IMR-90 (cell line): ENCODE measurements at regions not wholly inside any gene's neighbourhood (a gene's known extent, or its start where the extent isn't known, plus 50 kb on each side); places are given as distances from the start of the nearest gene placed in this dataset.

Source experiments
- ATAC-seq: fragments of 200-7000 bp; cut with Tn5 transposase; 2 replicates; pipeline ENCODE4 v1.9.1; 2020; ENCODE audit warnings: low read depth, mild to moderate bottlenecking, moderate library complexity
- BruUV-seq: library from RNA; stranded (reverse); fragments of 400-500 nt; replicated peaks from 2 replicates; lab custom pipeline; 2021; lab: Mats Ljungman, UMichigan
- CTCF ChIA-PET: fragments of 300-600 bp; formaldehyde crosslinking; extraction: SDS; loops from one replicate; lab custom pipeline; 2021; ENCODE audit warnings: antibody characterized with exemption; lab: Yijun Ruan, JAX
- POLR2A ChIA-PET: fragments of 300-600 bp; sonication (Branson Sonifier 250); formaldehyde crosslinking; loops from one replicate; lab custom pipeline; 2022; ENCODE audit warnings: antibody characterized with exemption; ENCODE audit not compliant: unreplicated experiment; lab: Charles Lee
- DNase-seq: peaks from one replicate; pipeline ENCODE4 v3.0.0; 2013
- H2AFZ ChIP-seq: replicated peaks from 2 replicates; pipeline ENCODE3; 2013; ENCODE audit warnings: low read length, mild to moderate bottlenecking; ENCODE audit not compliant: poor library complexity
- H2AK5ac ChIP-seq: 2 replicates; pipeline ENCODE4 v1.6.1; 2013; ENCODE audit warnings: low read depth, low read length, inconsistent platforms
- H2AK9ac ChIP-seq: replicated peaks from 2 replicates; pipeline ENCODE3; 2013; ENCODE audit warnings: mild to moderate bottlenecking, low read depth, low read length, moderate library complexity; ENCODE audit not compliant: poor library complexity
- H2BK120ac ChIP-seq: 2 replicates; pipeline ENCODE4 v1.6.1; 2013; ENCODE audit warnings: low read depth, low read length, inconsistent platforms
- H2BK15ac ChIP-seq: 3 replicates; pipeline ENCODE4 v1.6.1; 2013; ENCODE audit warnings: low read depth, low read length, inconsistent platforms
- H2BK20ac ChIP-seq: 2 replicates; pipeline ENCODE4 v1.6.1; 2013; ENCODE audit warnings: low read depth, mild to moderate bottlenecking, inconsistent platforms, low read length, moderate library complexity
- H2BK5ac ChIP-seq: 2 replicates; pipeline ENCODE4 v1.6.1; 2013; ENCODE audit warnings: mild to moderate bottlenecking, low read depth, low read length, inconsistent platforms; ENCODE audit not compliant: poor library complexity, severe bottlenecking
- H3K14ac ChIP-seq: replicated peaks from 2 replicates; pipeline ENCODE4 v1.6.1; 2013; ENCODE audit warnings: low read depth, low read length, inconsistent platforms
- H3K18ac ChIP-seq: 2 replicates; pipeline ENCODE4 v1.6.1; 2013; ENCODE audit warnings: low read depth, low read length, control low read depth
- H3K23ac ChIP-seq: 2 replicates; pipeline ENCODE4 v1.6.1; 2013; ENCODE audit warnings: low read depth, low read length, inconsistent platforms
- H3K27ac ChIP-seq: 2 replicates; pipeline ENCODE4 v1.5.1; 2013; ENCODE audit warnings: mild to moderate bottlenecking, control low read depth, low read length; ENCODE audit not compliant: insufficient read depth
- H3K27me3 ChIP-seq: 2 replicates; pipeline ENCODE4 v1.6.1; 2013; ENCODE audit warnings: low read length; ENCODE audit not compliant: control insufficient read depth, insufficient read depth
- H3K36me3 ChIP-seq: 2 replicates; pipeline ENCODE4 v1.6.1; 2013; ENCODE audit warnings: low read length, mixed read lengths; ENCODE audit not compliant: control insufficient read depth, insufficient read depth
- H3K4ac ChIP-seq: 2 replicates; pipeline ENCODE4 v1.6.1; 2013; ENCODE audit warnings: low read depth, low read length, inconsistent platforms
- H3K4me1 ChIP-seq: 2 replicates; pipeline ENCODE4 v1.6.1; 2013; ENCODE audit warnings: low read length, mixed read lengths; ENCODE audit not compliant: control insufficient read depth, insufficient read depth
- H3K4me2 ChIP-seq: 2 replicates; pipeline ENCODE4 v1.6.1; 2013; ENCODE audit warnings: low read depth, mild to moderate bottlenecking, control low read depth, low read length, moderate library complexity
- H3K4me3 ChIP-seq: 2 replicates; pipeline ENCODE4 v1.5.1; 2013; ENCODE audit warnings: low read depth, mild to moderate bottlenecking, control low read depth, low read length, moderate library complexity; ENCODE audit not compliant: insufficient read depth
- H3K56ac ChIP-seq: 2 replicates; pipeline ENCODE4 v1.6.1; 2013; ENCODE audit warnings: low read length, inconsistent platforms; ENCODE audit not compliant: insufficient read depth; ENCODE audit errors: extremely low read depth
- H3K79me1 ChIP-seq, 2 experiments: 2 replicates each; pipeline ENCODE4 v1.6.1; 2013; ENCODE audit warnings: low read length in 2 of 2, inconsistent platforms in 1 of 2, low read depth in 1 of 2
- H3K9ac ChIP-seq: 2 replicates; pipeline ENCODE4 v1.6.1; 2013; ENCODE audit warnings: low read depth, low read length, control low read depth
- H3K9me1 ChIP-seq: 2 replicates; pipeline ENCODE4 v1.6.1; 2013; ENCODE audit warnings: low read length, inconsistent platforms; ENCODE audit not compliant: insufficient read depth
- H3K9me3 ChIP-seq: 2 replicates; pipeline ENCODE4 v1.6.1; 2013; ENCODE audit warnings: low read length; ENCODE audit not compliant: control insufficient read depth, insufficient read depth
- H4K20me1 ChIP-seq: 2 replicates; pipeline ENCODE4 v1.6.1; 2013; ENCODE audit warnings: low read length, inconsistent platforms; ENCODE audit not compliant: insufficient read depth
- H4K5ac ChIP-seq: 2 replicates; pipeline ENCODE4 v1.6.1; 2013; ENCODE audit warnings: mild to moderate bottlenecking, low read depth, low read length, control low read depth
- H4K8ac ChIP-seq, 2 experiments: 2 replicates each; pipeline ENCODE4 v1.6.1; 2013; ENCODE audit warnings: low read depth in 2 of 2, low read length in 2 of 2, control low read depth in 1 of 2, inconsistent platforms in 1 of 2
- H4K91ac ChIP-seq: 2 replicates; pipeline ENCODE4 v1.6.1; 2013; ENCODE audit warnings: low read depth, low read length, inconsistent platforms; ENCODE audit not compliant: insufficient read depth
- BHLHE40 ChIP-seq: fragments of 150-350 bp; IDR thresholded peaks from 2 replicates; pipeline ENCODE4 v1.6.1; 2016; ENCODE audit warnings: mild to moderate bottlenecking, low read depth, low read length
- CEBPB ChIP-seq: IDR thresholded peaks from 2 replicates; pipeline ENCODE4 v1.6.1; 2012; ENCODE audit warnings: low read depth, low read length, improper control_type of control experiment
- FOS ChIP-seq: fragments of 150-350 bp; IDR thresholded peaks from 2 replicates; pipeline ENCODE4 v1.6.1; 2016; ENCODE audit warnings: low read depth, low read length
- MAFK ChIP-seq: IDR thresholded peaks from 2 replicates; pipeline ENCODE4 v1.6.1; 2012; ENCODE audit warnings: low read depth, low read length, improper control_type of control experiment
- NFE2L2 ChIP-seq: fragments of 150-350 bp; IDR thresholded peaks from 2 replicates; pipeline ENCODE4 v1.6.1; 2016; ENCODE audit warnings: low read depth, mild to moderate bottlenecking, low read length
- POLR2A ChIP-seq: IDR thresholded peaks from 2 replicates; pipeline ENCODE4 v1.6.1; 2012; ENCODE audit warnings: mild to moderate bottlenecking, low read depth, low read length
- RAD21 ChIP-seq: IDR thresholded peaks from 2 replicates; pipeline ENCODE4 v1.6.1; 2012; ENCODE audit warnings: low read length, improper control_type of control experiment
- RCOR1 ChIP-seq: IDR thresholded peaks from 2 replicates; pipeline ENCODE4 v1.6.1; 2012; ENCODE audit warnings: mild to moderate bottlenecking, low read length, improper control_type of control experiment; ENCODE audit not compliant: insufficient replicate concordance
- RFX5 ChIP-seq: IDR thresholded peaks from 2 replicates; pipeline ENCODE4 v1.8.0; 2012; ENCODE audit warnings: low read depth, mild to moderate bottlenecking, low read length, moderate library complexity
- SMC3 ChIP-seq: fragments of 150-350 bp; IDR thresholded peaks from 2 replicates; pipeline ENCODE4 v1.6.1; 2016; ENCODE audit warnings: low read depth, mild to moderate bottlenecking, antibody characterized with exemption, low read length, moderate library complexity
- dilution Hi-C: fragments of 300-500 bp; cut with HindIII; formaldehyde crosslinking; loops from one replicate; pipeline ENCODE4 v1.14.3; 2018; ENCODE audit warnings: low sequenced_read_pairs; ENCODE audit not compliant: unreplicated experiment
- in situ Hi-C: fragments of 300-500 bp; cut with MboI; formaldehyde crosslinking; loops from 3 replicates; pipeline ENCODE4 v1.14.3; 2019; ENCODE audit warnings: low sequenced_read_pairs, inconsistent platforms, mixed read lengths
- intact Hi-C: fragments of 100-400 bp; cut with micrococcal nuclease; formaldehyde crosslinking; loops from 2 replicates; pipeline ENCODE4 v1.10.0; 2022
- TF ChIP-seq, protein P1 (sequence below): fragments of 150-350 bp; IDR thresholded peaks from 2 replicates; pipeline ENCODE4 v1.6.1; 2016; ENCODE audit warnings: low read depth, mild to moderate bottlenecking, low read length, moderate library complexity, borderline replicate concordance
- TF ChIP-seq, protein P2 (sequence below): conservative IDR thresholded peaks from 2 replicates; pipeline ENCODE4 v1.5.1; 2012; ENCODE audit warnings: mild to moderate bottlenecking, low read depth, low read length, improper control_type of control experiment

DNA sequence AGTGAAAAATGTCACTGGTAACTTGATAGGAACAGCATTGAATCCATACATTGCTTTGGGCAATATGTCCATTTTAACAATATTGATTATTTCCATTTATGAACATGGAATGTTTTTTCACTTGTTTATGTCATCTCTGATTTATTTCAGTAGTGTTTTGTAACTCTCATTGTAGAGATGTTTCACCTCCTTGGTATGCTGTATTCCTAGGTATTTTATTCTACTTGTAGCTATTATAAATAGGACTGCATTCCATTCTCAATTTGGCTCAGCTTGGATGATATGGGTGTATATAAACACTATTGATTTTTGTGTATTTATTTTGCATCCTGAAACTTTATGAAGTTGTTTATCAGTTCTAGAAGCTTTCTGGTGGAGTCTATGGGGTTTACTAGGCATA is 730.3 kb downstream of the DOK5 start:
- BruUV-seq: no TSS peak
- Histone ChIP-seq H2AK5ac (no peak overlapping the region), H3K23ac (no peak overlapping the region), H3K79me1 (no peaks in the 10 kb centered on the region), H4K8ac (no peak overlapping the region), H3K9ac (no peak overlapping the region), H2BK120ac (no peak overlapping the region), H3K4me2 (no peak overlapping the region), H4K5ac (no peak overlapping the region), H4K20me1 (no peaks in the 10 kb centered on the region), H2AFZ (no peak overlapping the region), H2AK9ac (no peak overlapping the region), H3K18ac (no peak overlapping the region), H3K27me3 (no peaks in the 10 kb centered on the region), H3K9me3 (peaks cover 7% of the 10 kb centered on the region), H4K91ac (no peak overlapping the region), H3K14ac (no peak overlapping the region), H3K9me1 (no peaks in the 10 kb centered on the region), H3K4ac (no peak overlapping the region), H3K27ac (no peak overlapping the region), H2BK5ac (no peak overlapping the region), H3K56ac (no peak overlapping the region), H2BK20ac (no peak overlapping the region), H2BK15ac (no peak overlapping the region), H3K4me1 (no peaks in the 10 kb centered on the region), H3K4me3 (no peak overlapping the region), H3K36me3 (no peaks in the 10 kb centered on the region)
- intact Hi-C loops: no loop called here
- ChIA-PET CTCF (no interaction called here), POLR2A (no interaction called here)
- DNase-seq (no peak), ATAC-seq (no peak)
- dilution Hi-C loops: no loop called here
- TF ChIP-seq NFE2L2 (no peak), RFX5 (no peak), MAFK (no peak), BHLHE40 (no peak), RAD21 (no peak), CEBPB (no peak), RCOR1 (no peak), FOS (no peak), SMC3 (no peak), POLR2A (no peak)
- TF ChIP-seq, protein P1, sequence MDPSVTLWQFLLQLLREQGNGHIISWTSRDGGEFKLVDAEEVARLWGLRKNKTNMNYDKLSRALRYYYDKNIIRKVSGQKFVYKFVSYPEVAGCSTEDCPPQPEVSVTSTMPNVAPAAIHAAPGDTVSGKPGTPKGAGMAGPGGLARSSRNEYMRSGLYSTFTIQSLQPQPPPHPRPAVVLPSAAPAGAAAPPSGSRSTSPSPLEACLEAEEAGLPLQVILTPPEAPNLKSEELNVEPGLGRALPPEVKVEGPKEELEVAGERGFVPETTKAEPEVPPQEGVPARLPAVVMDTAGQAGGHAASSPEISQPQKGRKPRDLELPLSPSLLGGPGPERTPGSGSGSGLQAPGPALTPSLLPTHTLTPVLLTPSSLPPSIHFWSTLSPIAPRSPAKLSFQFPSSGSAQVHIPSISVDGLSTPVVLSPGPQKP: no peak
- TF ChIP-seq, protein P2, sequence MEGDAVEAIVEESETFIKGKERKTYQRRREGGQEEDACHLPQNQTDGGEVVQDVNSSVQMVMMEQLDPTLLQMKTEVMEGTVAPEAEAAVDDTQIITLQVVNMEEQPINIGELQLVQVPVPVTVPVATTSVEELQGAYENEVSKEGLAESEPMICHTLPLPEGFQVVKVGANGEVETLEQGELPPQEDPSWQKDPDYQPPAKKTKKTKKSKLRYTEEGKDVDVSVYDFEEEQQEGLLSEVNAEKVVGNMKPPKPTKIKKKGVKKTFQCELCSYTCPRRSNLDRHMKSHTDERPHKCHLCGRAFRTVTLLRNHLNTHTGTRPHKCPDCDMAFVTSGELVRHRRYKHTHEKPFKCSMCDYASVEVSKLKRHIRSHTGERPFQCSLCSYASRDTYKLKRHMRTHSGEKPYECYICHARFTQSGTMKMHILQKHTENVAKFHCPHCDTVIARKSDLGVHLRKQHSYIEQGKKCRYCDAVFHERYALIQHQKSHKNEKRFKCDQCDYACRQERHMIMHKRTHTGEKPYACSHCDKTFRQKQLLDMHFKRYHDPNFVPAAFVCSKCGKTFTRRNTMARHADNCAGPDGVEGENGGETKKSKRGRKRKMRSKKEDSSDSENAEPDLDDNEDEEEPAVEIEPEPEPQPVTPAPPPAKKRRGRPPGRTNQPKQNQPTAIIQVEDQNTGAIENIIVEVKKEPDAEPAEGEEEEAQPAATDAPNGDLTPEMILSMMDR: no peak
- in situ Hi-C loops: no loop called here
